GM19467 (cell line): ENCODE measurements at regions not wholly inside any gene's neighbourhood (a gene's known extent, or its start where the extent isn't known, plus 50 kb on each side); places are given as distances from the start of the nearest gene placed in this dataset.

ENCODE experiments used
- ATAC-seq: cut with Tn5 transposase; IDR thresholded peaks from one replicate; pipeline ENCODE4 v1.9.1; 2021; ENCODE audit warnings: mild to moderate bottlenecking, moderate library complexity; ENCODE audit not compliant: unreplicated experiment

- no peak for ATAC-seq
Measured at GRCh38 chr4:157803421-157803820, 369.4 kb downstream of the GASK1B start.

DNA sequence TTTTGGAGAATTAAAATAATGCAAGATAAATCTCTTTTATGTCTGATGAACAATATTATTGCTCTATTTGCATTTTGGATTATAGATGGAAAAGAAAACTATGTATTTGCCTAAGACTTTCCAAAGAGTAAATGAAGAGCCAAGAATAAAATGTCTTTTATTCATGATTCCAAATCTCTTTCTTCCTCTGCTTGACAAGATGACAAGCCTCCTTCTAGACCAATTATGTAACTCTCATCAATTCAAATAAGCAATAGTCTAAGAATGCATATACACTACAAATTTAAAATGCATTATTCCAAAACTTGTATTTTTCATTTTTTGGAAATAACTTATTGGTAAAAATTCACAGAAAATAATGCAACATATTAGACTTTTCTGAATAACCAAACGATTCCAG lies 377.3 kb downstream of the GASK1B start:
- no peak for ATAC-seq

DNA sequence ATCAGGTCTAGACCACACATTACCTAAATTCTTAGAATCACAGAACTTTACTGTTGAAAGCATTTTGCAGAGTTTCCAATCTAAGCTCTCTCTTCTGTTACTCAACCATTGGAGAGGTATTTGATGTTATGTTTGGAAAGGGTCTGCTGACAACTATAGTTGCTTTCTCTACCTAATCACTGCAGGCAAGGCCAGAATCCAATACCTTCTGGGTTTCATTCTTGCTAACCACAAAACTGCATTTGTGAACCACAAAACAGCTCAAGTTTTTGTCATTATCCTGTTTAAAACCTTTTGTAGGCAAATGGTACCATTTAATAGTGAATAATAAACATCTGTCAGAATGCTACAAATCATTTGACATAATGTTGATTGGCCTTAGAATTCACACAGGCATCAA lies 380.1 kb downstream of the GASK1B start:
- ATAC-seq: no peak

DNA sequence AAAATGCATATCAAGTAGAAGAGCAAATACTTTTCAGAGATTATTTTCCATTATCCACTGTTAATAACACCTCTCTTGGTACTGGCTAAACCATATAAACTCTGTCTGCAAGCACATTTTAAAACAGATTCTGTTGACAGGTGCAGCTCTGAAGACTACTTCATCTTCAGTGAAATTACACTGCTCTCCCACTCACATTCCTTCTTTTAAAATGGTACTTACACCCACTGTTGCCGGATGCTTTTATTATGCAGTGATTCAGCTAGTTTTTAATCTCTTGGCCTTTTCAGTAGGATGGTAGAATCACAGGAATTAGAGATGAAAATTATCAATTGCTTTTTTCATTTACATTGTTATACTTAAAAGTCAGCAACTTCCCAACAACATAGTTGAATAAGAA lies 381.6 kb downstream of the GASK1B start:
- ATAC-seq: no peak

DNA sequence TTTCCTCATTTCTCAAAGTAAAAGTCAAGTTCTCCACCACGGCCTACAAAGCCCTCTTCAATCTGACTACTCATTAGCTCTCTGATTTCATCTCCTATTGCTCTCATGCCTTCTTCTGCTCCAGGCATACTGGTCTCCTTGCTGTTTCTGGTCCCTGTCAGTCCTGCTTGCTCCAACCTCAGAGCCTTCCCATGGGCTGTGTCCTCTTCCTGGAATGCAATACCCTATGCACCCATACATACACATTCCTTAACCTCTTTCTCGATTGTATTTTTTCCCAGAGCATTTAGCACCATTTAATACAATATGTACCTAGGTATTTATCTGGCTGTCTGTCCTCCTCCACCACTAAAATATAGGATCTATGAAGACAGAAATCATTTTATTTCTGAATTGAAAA lies 385.2 kb downstream of the GASK1B start:
- no peak for ATAC-seq

DNA sequence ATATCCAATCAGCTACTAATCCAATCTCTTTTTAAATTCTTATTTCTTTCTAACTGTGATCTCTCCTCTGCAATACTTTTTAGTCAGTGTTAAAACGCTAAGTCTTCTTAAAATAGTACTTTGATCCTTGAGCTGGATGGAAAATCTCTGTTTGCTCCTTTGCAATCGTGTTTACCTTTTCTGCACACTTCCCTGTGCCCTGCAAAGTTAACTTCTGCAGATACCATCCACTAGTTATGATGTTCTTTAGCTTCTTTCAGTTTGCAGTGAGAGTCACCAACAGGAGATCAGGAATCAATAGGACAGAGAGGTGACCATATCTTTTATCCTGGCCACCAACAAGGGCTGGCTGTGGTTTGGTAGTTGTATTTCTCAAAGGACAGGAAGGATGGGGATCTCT lies 391.5 kb downstream of the GASK1B start:
- no peak for ATAC-seq

DNA sequence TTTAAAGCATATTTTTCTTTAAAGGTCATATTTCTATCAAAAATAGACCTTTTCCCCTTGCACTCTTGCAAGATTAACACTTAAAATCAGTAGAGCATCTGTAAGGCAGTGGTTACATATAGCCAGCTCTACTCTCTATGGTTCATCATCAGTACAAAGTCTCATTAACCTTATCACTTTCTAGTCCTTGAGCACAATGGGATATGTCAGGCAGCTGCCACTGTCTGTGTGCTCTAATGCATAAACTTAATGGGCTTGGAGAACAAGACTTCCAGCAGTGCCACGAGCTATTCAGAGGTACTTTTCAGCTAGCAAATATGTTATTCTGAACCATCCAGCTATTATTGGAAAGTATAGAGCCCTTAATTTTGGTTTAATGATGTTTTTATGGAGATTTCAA lies 393.7 kb downstream of the GASK1B start:
- no peak for ATAC-seq

DNA sequence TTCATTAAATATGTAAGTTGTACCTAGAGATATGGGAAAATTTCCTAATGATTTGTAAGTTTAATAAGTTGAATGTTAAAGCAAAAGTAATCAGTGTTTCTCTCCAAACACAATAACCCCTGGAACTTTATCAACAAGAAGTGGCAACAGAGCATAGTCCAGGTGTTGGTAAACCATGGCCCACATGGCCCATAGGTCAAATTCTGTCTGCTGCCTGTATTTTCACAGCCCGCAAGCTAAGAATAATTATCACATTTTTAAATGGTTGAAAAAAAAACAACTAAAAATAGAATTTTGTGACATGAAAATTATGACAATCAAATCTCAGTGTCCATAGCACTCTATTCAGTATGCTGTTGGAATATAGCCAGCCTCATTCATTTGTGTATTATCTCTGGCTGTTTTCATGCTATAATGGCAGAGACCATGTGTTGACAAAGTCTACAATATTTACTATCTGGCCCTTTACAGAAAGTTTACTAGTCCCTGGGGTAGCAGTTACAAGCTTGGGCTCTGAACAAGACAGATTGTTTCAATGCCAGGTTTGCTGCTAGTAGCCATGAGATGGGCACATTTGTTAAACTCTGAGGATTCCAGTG lies 395.8 kb downstream of the GASK1B start:
- no peak for ATAC-seq

GRCh38 chr4:157775971-157776370 lies 396.9 kb downstream of the GASK1B start:
- no peak for ATAC-seq

- ATAC-seq: no peak
Measured at GRCh38 chr4:157772907-157773306, 399.9 kb downstream of the GASK1B start.

DNA sequence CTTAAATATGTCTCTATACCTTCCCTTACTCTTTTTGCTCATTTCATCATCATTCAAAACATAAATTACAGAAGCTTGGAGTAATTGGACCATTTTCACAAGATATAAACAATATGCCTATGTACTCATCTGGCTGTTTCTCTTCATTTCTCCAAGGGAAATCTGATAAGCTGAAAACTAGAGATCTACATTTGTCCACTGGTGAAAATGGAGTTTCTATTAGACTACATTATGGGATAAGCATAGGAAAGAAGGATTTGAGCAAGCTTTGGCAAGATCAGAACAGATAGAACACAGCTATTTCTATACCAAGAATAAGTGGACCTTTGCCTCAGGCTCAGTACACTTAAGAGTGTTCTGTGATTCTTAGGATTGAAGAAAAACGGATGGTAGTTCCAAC lies 404.4 kb downstream of the GASK1B start:
- no peak for ATAC-seq

- no peak for ATAC-seq
Measured at GRCh38 chr4:157763490-157763889, 409.3 kb downstream of the GASK1B start.

GRCh38 chr4:157754410-157754809 lies 418.4 kb downstream of the GASK1B start:
- ATAC-seq: no peak

DNA sequence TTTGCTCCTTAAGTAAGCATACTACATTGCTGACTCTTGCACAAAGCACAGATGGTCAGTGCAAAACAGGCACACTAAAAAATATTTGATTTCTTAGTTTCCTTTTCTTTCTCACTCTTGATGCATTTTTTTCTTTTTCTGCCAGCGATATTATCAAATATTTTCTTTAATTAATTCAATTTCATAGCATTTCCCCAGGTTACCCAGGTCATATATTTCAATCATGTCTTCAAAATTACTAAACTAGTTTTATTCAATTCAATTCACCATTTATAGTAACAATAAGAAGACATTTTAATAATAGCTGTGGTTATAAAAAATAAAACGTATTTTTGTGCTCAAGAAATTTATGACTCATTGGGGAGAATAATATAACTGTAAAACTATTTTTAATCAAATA lies 421.2 kb downstream of the GASK1B start:
- no peak for ATAC-seq

- no peak for ATAC-seq
Measured at GRCh38 chr4:157741642-157742041, 431.2 kb downstream of the GASK1B start.

- no peak for ATAC-seq
Measured at GRCh38 chr4:157739242-157739641, 433.6 kb downstream of the GASK1B start.

GRCh38 chr4:157728215-157728614 lies 444.6 kb downstream of the GASK1B start:
- ATAC-seq: no peak

GRCh38 chr4:157727163-157727562 lies 445.7 kb downstream of the GASK1B start:
- no peak for ATAC-seq

DNA sequence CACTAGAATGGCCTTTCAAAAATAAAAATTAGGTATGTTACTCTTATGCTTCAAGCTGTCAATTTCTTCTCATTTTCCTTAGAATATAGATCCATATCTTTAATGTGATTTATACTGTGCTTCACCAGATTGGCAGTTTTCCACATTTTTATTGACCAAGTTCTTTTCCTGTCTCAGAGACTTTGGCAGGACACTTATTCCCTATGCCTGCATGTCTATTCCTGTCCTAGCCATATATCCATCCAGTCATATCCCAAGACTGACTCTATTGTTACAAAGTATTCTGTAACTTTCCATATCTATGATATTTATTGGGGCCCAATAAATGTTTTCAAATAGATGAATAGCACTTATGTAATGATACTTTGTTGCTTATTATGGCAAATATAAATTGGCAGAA lies 450.7 kb downstream of the GASK1B start:
- no peak for ATAC-seq

GRCh38 chr4:157713342-157713741 lies 459.5 kb downstream of the GASK1B start:
- ATAC-seq: no peak

DNA sequence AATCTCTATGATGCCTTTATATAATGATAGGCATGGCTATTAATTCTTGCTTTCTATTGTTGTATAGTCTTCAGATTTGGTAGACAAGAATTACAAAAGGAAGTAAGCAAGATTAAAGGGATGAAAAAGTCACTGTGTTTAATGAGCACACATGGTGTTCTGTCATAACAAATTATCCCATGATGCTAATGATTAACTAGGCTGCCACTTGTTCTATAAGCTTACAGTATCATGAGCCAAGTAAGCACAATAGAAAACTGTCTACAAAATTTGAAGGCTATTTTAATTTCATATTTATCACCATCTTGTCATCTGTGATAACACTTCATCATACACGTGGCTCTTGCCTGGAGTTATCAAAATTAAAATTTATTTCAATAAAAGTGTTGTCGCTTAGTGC lies 466.7 kb downstream of the GASK1B start:
- ATAC-seq: no peak

GRCh38 chr4:157702831-157703230 lies 470.0 kb downstream of the GASK1B start:
- no peak for ATAC-seq

GRCh38 chr4:157701695-157701994 lies 471.2 kb downstream of the GASK1B start:
- ATAC-seq: no peak
